ELF-1 (cell line): ENCODE measurements at regions not wholly inside any gene's neighbourhood (a gene's known extent, or its start where the extent isn't known, plus 50 kb on each side); places are given as distances from the start of the nearest gene placed in this dataset.

Experiments
- DNase-seq: peaks from one replicate; pipeline ENCODE4 v3.0.0-alpha.2; 2016; ENCODE audit warnings: low read depth, low spot score

DNA sequence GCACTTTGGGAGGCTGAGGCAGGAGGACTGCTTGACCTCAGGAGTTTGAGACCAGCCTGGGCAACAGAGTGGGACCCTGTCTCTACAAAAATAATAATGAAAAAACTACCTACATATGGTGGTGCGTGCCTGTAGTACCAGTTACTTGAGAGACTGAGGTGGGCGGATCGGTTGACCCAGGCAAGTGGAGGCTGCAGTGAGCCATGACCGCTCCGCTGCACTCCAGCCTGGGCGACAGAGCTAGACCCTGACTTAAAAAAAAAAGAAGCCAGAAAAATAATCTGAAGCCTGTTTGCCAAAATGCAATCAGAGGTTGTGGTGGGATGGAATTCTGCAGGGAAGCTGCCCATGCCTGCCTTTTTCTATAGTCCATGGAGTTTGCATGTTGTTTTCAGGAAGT lies 50.4 kb upstream of the GGTA1 start:
- DNase-seq = no peak

DNA sequence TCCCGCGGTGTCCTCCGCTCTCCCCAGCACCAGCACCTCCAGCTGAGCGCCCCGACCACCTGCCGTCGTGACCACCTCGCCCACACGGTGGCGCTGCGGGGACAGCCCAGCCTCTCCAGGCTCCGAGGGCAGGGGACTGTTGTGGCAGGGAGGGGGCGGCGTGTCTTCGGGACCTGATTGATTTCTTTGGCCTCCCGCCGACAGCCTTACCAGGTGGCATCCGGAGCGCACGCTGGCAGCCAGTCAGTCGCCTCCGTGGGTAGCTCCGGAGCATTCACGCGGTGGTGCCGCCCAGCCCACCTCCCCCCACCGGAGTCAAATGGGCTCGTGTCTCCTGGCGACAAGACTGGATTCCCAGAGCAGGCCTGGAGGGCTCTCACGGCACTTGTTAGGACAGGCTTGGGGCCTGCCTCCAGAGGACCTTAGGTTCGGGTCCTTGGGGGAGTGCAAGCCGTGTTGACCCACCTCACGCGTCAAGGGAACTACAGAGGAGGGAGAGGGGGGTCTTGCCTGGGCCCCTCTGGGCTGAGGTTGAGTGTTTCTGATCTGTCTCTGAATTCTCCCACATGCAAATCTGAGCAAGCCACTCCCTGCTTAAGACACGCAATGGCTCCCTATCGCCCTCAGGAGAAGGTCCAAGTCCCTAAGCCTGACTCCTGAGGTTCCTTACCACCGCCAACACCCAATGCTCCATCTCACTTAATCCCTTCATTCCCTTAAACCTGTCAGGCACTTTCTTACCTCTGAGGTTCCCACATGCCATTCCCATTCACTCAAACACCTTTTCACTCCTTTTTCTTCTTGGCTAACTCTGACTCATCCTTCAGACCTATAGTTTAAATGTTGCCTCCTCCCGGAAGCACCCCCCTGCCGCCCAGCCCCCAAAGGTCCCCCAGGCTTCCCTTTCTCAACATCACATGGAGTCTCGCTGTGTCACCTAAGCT lies 51.2 kb upstream of the GGTA1 start:
- peak; percentile 97 for DNase-seq

DNA sequence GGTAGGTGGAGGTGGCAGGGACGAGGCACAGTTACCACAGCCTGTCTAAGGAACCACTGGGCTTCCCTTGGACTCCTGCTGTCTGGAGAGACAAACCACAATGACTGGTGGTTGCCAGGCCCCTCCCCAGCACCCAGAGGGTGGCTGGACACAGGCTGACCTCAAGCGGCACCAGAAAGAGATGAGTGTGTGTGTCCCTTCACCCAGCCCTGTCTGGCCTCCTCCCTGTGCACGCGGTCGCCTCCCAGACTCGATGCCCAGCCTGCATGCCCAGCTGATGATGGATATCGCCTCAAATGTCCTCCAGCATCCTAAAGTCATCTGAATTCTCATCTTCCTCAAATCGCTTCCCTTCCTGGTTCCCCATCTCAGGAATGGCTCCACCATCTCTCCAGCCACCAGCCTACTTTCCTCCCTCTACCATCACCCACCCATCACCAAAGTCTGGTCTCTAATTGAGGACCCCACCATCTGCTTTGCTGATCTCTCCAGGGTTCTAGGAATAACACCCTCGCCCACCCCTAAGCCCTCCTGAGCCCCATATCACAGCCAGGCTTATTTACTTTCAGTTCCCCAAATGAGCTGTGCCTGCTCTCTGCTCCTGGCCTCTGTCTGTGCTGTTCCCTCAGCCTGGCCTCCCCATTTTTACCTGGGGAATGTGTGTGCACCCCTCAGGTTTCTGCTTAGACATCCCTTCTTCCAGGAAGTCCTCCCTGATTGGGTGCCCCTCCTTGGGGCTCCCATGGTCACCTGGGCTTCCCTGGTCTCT lies 52.5 kb upstream of the GGTA1 start:
- no peak for DNase-seq

DNA sequence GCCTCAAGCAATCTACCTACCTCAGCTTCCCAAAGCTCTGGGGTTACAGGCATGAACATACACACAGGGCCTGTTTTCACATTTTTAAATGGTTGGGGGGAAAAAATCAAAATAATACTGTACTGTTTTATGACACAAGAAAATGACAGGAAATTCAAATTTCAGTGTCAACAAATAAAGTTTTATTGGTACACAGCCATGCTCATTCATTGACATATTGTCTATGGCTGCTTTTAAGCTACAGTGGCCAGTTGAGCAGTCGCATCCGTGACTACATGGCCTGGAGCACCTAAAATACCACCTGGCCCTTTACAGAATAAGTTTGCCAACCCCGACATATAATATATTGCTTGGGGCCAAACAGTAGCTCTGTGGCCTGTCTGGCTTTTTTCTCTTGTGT lies 56.4 kb upstream of the GGTA1 start:
- DNase-seq = no peak

DNA sequence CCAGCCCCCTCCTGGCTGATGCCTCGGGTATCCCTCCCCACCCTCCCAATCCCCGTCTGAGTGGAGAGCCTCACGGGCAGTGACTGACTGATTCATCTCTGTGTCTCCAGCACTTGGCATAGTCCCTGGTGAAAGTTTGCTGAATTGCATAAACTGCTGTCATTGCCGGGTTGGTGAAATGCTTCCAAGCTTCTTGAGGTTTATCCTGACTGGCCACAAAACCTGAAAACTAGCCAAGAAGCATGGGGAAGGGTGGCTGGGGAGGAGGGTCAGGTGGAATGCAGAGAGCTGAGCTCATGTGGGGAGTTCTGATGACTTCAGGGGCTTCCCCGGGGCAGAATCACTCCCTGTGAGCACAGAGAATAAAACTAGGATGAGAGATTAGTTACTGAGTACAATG lies 56.9 kb upstream of the GGTA1 start:
- DNase-seq = no peak

DNA sequence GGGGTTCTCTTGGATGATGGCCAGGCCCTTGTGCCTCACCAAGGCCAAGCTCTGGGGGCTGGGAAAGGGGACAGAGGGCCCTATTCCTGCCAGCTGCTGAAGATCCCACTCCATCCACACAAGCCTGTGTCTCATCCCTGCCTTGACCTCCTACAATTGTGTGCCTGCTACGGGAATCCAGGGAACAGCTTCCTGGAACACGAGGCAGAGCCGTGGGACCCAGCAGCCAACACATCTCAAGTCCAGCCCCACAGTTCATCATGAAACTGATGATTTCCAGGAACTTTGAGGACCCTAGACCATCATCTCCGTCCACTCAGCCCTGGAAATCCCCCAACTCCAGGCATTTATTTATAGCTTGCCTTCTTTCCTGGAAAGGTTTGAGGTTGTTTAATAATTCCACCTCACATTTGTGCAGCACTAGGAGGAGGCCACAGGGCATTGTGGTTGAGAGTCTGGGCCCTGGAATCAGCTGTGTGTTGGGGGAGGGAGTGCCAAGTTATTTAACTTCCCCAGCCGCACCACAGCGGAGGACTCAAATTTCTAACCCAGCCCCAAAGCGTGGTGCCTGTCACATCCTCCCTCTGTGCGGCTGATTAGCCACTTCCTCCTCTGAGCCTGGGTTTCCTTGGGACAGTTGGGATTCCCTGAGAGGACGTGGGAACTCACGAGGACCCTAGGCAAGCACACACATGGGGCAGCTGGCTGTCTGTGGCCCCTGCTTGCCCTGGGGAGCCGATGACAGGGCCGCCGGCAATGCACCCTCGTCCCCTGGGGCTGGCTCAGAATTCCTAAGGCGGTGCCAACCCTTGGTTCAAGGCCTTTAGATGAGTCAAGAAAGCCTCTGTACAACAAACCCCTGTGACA lies 58.2 kb upstream of the GGTA1 start:
- DNase-seq = peak; percentile 79

DNA sequence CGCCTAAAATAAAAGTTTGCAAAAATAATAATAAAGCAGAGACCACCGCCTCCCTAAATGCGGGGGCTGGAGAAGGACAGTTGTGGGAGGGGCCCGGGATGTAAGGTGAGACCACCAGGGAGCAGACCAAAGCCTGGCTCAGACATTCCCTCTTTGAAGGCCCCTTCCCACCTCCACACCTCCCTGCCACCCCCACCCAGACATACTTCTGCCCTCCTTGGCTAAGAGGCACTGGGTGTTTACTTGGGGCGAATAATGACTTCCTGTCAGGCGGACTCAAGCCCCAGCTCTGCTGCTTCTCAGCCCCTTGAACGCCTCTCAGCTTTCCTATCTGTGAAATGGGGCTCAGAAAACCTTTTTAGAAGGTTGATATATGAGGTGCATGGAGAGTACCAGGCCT lies 58.8 kb upstream of the GGTA1 start:
- DNase-seq = no peak

DNA sequence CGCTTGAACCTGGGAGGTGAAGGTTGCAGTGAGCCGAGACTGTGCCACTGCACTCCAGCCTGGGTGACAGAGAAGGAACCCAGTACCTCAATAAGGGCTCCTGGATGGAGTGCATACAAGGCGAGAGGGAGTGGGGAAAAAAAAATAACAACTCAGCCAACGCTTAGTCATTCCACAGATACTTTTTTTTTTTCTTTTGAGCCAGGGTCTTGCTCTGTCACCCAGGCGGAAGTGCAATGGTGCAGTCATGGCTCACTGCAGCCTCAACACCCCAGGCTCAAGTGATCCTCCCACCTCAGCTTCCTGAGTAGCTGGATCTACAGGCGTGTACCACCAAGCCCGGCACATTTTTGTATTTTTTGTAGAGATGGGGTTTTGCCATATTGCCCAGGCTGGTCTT lies 59.5 kb upstream of the GGTA1 start:
- DNase-seq = no peak

DNA sequence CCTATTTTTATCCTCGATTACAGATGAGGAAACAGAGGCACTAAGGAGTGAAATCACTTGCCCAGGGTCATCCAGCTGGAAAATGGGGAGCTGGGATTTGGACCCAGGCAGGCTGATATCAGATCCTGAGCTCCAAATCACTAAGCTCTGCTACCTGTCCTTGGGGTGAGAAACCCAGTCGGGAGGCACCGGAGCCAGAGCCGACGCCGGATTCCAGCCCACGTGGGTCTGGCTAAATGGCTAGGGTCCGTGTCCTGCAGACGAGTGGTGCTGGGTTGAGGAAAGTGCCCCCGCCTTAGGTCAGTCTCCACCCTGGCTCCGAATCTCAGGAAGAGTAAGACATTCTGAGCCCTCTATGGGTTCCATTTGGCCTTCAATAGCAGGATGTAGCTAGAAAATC lies 61.3 kb upstream of the GGTA1 start:
- DNase-seq = no peak

DNA sequence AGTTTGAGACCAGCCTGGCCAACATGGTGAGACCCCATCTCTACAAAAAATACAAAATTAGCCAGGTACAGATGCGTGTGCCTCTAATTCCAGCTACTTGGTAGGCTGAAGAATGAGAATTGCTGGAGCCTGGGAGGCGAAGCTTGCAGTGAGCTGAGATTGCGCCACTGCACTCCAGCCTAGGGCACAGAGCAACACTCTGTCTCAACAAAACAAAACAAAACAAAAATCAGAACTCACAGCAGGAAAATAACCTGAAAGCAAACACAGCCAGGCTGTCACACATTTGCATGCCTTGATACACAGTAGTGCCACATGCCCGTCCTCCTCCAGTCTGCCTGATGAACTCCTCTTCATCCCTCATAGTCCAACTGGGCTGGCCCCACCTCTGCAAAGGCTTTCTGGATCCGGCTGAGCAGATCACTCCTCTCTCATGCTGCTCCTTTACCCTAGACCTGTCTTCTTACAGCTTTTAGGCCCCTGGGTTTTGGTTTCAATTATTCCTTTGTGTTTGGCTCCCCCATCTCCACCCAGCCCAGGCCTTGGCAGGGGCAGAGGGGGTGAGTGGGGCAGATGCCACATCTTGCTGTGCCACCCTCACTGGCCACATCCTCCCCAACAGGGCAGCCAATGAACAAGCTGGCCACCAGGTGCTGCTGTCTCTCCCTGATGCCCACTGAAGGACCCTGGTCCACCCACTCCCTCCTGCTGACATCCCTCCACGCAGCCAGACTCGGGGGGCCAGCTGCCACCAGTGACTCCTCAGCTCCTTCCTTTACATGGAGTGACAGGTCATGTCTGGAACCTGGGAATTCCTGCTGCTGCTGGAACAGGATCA lies 62.0 kb upstream of the GGTA1 start:
- no peak for DNase-seq

DNA sequence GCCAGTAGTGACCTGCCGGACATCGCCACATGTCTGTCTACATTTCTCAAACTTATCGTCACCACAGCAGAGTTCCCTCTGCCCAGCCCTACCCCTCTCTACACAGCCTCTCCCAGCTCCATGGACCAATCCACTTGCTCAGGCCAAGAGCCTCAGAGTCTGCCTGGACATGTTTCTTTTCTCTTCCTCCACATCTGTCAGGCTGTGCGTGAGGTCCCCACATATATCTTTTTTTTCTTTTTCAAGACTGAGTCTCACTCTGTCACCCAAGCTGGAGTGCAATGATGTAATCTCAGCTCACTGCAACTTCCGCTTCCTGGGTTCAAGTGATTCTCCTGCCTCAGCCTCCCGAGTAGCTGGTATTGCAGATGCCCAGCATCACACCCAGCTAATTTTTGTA lies 62.7 kb upstream of the GGTA1 start:
- DNase-seq = no peak

DNA sequence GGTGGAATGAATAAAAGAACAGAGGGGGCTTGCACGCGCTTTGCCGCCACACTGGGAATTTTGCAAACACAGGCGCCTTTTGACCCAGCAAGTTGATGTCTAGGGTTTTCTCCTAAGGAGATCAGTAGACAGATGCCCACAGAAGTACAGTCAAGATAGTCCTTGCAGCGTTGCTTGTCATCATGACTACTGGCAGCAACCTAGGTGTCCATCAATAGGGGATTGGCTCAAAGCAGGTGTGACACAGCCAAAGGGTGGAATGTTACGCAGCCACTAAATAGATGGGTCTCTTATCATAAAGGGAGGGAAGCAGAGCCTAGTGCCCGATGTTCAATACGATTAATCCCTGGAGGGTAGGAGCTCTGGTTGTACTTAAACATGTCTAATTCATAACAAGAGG lies 63.8 kb upstream of the GGTA1 start:
- no peak for DNase-seq

DNA sequence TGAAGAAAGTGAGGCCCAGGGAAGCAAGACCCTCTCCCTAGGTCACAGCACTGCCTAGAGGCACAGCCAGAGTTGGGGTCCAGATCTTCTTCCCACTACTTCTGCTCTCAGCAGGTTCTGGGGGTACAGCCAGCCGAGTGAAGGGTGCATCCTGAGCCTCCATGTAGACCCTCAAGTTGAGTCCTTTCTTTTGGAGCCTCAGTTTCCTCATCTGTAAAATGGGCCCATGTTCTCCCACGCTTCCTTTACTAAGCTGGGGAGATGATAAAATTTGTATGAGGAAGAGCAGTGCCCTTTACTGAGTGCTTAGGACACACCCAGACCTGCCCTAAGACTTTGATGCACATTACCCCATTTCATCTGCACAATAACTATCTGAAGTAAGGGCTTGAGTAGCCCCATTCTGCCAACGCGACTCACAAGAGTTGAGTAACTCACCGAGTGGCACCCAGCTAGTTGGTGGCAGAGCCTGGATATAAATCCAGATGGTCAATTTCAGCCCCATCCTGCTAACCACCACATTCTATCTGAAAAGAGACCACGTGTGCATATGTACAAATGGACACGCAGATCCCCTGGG lies 64.3 kb upstream of the GGTA1 start:
- no peak for DNase-seq

DNA sequence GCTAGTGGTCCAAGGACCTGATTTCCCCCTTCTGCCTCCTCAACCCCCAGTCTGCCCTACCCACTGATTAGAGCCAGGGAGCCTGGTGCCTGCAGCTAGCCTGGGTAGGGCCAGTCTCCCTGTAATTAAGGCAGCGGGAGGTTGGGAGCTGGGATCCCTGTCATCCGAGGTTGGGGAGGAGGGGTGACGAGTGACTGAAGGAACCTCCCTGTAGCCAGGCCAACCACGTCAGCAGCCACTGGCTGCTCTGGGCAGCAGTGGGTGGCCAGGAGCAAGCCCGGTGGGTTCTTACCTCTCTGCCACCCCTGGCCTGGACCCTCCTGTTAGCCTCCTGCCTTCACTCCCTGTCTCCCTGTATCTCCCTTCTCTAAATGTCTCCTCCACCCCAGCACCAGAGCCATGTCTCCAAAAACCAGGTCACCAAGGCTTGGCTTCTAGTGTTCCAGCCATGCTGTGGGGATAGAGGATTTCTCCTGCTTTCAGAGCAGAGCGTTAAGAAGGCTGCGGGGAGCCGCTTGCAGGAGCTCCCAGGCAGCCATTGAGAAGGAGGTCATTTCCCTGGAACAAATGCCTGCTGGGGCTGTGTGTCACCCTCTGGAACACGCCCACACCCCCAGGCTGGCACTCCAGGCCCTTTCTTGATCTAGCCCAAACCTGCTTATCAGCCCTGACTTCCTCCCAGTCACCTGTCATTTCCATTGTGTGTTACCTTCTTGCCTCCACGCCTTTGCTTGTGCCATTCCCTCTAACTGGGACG lies 65.0 kb upstream of the GGTA1 start:
- peak; percentile 80 for DNase-seq

DNA sequence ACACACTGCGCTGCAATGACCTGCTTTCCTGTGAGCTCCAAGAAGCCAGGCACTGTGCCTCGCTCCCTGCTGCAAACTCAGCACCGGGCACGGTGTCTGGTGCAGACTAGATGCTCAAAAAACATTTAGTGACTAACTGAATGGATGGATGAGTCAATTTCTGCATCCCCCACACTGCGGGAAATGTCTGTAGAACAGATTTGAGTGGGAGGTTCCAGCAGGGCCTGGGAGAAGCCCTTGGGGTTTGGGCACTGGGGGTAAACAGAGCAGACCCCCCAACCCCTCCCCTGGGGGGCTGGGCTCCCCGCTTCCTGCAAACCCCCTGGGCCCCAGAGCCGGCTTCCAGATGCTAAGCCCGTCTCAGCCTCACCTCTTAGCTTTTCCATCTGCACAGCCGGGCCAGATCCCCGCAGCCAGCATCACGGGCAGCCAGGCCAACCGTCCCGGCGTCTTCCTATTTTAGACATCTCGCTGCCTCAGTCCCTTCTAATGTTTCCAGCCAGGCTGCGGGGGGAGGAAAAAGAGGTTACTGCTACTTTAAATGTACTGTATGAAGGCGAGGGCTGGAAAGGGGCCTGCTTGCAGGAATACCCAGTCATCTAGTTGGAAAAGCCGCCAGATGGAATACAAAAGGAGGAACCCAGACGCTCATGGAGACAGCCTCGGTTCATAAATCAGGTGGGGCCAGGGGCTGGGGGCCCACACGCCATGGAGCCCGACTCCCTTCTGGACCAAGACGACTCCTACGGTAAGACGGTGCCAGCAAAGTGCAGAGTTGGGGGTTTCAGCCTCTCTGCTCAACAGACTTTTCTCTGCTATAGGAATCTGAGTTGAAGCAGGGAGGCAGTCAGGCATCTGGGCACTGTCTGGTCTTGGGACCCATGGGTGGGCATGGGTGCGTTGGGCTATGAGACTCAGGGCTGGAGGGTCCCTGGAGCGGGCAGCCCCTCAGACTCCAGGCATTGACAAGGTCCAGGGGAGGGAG lies 67.1 kb upstream of the GGTA1 start:
- DNase-seq = no peak

DNA sequence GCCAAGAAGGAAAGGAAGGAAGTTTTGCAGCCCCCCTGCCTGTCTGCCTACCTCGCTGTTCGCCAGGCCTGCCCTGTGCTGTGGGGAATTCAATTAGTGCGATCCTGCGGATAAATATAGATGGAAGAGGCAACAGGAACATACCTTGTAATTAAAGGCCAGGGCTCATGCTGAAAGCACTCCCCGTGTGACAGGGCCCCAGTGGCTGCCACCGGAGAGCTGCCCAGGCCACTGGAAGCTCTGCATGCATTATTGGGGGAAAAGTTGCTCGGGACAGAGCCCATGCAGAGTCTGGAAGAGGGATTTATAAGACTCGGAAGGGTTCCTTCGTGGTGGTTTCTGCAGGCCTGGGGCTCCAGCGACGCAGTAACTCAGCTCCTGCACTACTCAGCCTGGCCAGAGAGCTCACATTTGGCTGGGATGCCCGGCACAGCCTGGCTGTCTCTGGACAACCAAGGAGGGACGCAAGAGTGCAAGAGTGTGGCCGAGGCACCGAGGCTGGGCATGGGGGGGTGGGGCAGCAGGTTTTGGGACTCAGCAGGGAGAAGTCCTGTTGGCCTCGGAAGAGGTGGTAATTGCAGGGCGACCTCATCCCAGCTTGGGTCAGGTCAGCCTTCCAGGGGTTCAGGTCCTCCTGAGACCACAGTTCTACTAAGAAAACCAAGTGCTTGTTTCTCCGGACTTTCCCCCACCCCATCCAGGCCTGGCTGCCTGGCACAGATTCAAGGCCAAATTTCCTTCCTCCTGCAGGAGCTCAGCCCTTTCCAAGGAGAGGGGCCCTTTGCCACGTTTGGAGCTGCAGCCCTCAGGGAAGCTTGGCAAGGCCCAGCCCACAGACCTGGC lies 68.1 kb upstream of the GGTA1 start:
- no peak for DNase-seq

DNA sequence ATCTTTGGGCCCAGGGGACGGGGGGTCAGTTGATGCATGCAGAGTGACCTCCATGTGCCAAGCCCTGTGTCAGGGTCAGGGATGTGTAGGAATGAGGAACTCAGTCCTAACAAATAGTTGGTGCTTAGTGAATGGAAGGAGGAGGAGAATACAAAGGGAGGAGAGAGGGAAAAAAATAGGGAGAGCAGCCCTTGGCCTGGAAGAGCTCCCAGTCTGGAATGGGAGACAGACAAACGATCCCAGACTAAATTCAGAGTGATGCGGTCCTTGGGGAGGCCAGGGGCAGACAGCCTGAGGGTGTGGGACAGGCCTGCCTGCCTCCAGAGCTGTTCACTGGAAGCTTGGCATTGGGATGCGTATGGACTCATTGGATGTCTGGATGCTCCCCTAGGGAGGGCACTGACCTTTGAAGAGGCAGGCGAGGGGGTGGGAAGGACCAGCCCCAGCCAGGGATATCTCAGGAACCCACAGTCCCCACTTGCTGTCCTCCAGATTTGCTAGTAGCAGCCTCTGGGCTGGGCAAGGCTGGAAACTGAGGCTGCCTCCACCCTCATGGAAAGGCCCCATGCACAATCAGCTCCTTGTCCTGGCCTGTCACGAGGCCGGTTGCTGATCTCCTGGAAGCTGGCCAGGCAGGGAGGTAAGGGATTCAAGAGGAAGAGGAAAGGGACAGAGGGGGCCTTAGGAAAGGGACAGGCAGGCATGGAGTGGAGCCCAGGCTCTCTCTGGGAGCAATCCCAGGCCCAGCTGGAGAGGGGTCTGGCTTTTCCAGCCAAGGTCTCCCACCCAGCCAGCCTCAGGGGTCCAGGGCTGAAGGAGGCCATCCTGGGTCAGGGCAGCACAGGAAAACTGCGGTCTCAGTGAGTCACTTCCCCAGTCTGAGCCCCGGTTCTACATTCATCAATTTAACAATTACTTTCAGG lies 69.0 kb upstream of the GGTA1 start:
- no peak for DNase-seq
